ENCODE measurements at regions not wholly inside any gene's neighbourhood (a gene's known extent, or its start where the extent isn't known, plus 50 kb on each side); places are given as distances from the start of the nearest gene placed in this dataset.

DNA sequence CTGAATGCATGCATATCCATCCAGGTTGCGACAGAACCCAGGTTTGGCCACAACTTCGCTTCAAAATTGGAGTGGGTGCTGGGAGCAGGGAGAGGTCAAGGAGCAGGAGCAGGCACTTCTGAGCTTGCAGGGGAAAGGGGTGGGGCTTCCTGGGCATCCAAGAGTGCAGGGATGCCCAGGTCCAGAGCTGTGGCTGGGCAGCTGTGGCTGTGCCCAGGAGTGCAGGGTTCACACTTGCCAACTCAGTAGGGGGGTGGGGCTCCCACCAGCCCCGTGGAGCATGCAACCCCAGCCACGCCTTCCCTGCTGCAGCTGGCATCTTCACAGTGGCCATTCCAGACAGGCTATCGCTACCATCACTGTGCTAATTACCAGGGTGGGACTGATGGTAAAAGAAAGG lies 115.3 kb upstream of the MTNR1B start:
- Histone ChIP-seq H3K27ac (no peak overlapping the region), H3K27me3 (replicated peaks) (no peaks in the 10 kb centered on the region), H3K4me3 (ENCODE audit: low read depth, low read length) (no peak overlapping the region), H3K36me3 (replicated peaks) (no peaks in the 10 kb centered on the region)
- in situ Hi-C loops (cut with HindIII; ENCODE audit: low pct_ligation_motif_present, low sequenced_read_pairs) = no loop called here
- no peak for DNase-seq
- TF ChIP-seq, protein P1, sequence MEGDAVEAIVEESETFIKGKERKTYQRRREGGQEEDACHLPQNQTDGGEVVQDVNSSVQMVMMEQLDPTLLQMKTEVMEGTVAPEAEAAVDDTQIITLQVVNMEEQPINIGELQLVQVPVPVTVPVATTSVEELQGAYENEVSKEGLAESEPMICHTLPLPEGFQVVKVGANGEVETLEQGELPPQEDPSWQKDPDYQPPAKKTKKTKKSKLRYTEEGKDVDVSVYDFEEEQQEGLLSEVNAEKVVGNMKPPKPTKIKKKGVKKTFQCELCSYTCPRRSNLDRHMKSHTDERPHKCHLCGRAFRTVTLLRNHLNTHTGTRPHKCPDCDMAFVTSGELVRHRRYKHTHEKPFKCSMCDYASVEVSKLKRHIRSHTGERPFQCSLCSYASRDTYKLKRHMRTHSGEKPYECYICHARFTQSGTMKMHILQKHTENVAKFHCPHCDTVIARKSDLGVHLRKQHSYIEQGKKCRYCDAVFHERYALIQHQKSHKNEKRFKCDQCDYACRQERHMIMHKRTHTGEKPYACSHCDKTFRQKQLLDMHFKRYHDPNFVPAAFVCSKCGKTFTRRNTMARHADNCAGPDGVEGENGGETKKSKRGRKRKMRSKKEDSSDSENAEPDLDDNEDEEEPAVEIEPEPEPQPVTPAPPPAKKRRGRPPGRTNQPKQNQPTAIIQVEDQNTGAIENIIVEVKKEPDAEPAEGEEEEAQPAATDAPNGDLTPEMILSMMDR (IDR thresholded peaks at IDR 0.05; ENCODE audit: low read depth, low read length, missing control alignments) = no peak

DNA sequence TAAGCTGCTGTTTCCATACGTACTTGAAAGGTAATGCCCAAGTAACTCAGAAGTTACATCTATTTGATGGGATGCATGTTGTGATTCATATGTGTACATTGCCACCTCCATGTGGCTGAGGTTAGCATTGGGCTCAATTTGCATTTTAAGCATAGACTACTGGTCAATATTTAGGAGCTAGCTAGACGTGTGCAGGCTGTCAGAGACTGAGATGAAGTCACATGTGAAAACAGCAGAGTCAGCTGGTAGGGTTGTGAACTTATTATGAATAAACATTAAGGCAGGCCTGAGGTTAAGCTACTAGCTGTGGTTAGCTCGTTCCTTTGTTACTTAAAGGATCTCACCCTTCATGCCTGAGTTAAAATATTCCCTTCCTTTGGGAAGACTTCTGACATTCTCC lies 114.5 kb upstream of the MTNR1B start:
- Histone ChIP-seq H3K27me3 (replicated peaks) (no peaks in the 10 kb centered on the region), H3K4me3 (ENCODE audit: low read depth, low read length) (no peak overlapping the region), H3K27ac (no peak overlapping the region), H3K36me3 (replicated peaks) (no peaks in the 10 kb centered on the region)
- in situ Hi-C loops (cut with HindIII; ENCODE audit: low pct_ligation_motif_present, low sequenced_read_pairs) = no loop called here
- DNase-seq = no peak
- TF ChIP-seq, protein P1 (IDR thresholded peaks at IDR 0.05; ENCODE audit: low read depth, low read length, missing control alignments) = no peak

- H3K4me3 ChIP-seq (ENCODE audit: low read depth, low read length) = no peak overlapping the region
- H3K27ac ChIP-seq = no peak overlapping the region
- no peaks in the 10 kb centered on the region for H3K27me3 ChIP-seq (replicated peaks)
- H3K36me3 ChIP-seq (replicated peaks) = no peaks in the 10 kb centered on the region
- no peak for DNase-seq
- TF ChIP-seq, protein P1 (IDR thresholded peaks at IDR 0.05; ENCODE audit: low read depth, low read length, missing control alignments) = no peak
- in situ Hi-C loops (cut with HindIII; ENCODE audit: low pct_ligation_motif_present, low sequenced_read_pairs) = no loop called here
These were observed 113.6 kb upstream of the MTNR1B start for GRCh38 chr11:92855607-92856405.

- no peaks in the 10 kb centered on the region for H3K36me3 ChIP-seq (replicated peaks)
- TF ChIP-seq, protein P1 (IDR thresholded peaks at IDR 0.05; ENCODE audit: low read depth, low read length, missing control alignments) = no peak
- no peak overlapping the region for H3K4me3 ChIP-seq (ENCODE audit: low read depth, low read length)
- no peak for DNase-seq
- no peak overlapping the region for H3K27ac ChIP-seq
- in situ Hi-C loops (cut with HindIII; ENCODE audit: low pct_ligation_motif_present, low sequenced_read_pairs) = no loop called here
- H3K27me3 ChIP-seq (replicated peaks) = no peaks in the 10 kb centered on the region
These were observed 112.0 kb upstream of the MTNR1B start for GRCh38 chr11:92857407-92857806.

DNA sequence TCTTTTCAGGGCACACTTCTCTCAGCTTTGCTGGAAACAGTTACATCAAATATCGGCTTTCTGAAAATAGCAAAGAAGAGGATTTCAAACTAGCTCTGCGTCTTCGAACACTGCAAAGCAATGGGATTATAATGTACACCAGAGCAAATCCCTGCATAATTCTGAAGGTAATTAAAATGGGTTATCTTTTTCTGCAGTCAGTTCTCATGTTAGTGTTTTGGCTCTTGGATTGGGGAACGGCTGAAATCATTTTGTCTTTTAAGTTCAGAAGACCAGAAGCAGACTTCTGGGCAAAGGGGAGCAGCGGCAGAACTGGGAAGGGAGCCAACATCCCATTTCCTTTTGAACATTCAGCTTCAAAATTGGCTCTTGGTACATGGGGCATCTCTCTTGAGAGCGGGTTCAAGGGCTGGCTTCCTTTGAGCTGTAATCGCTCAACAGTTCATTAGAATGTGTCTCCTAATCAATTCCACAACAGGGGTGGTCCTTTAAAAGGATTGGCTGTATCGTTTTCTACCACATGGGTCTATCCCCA lies 110.2 kb upstream of the MTNR1B start:
- TF ChIP-seq, protein P1 (IDR thresholded peaks at IDR 0.05; ENCODE audit: low read depth, low read length, missing control alignments) = no peak
- Histone ChIP-seq H3K4me3 (ENCODE audit: low read depth, low read length) (no peak overlapping the region), H3K27me3 (replicated peaks) (no peaks in the 10 kb centered on the region), H3K36me3 (replicated peaks) (no peaks in the 10 kb centered on the region), H3K27ac (no peak overlapping the region)
- in situ Hi-C loops (cut with HindIII; ENCODE audit: low pct_ligation_motif_present, low sequenced_read_pairs) = no loop called here
- DNase-seq = no peak

Data from brain microvascular endothelial cell (primary cell).